ENCODE measurements at regions not wholly inside any gene's neighbourhood (a gene's known extent, or its start where the extent isn't known, plus 50 kb on each side); places are given as distances from the start of the nearest gene placed in this dataset.

GRCh38 chr7:8937204-8937603 lies 503.8 kb downstream of the NXPH1 start:
- no peak for DNase-seq (ENCODE audit: low read depth in 2 of 2)

GRCh38 chr7:8938044-8938805 lies 504.8 kb downstream of the NXPH1 start:
- DNase-seq (ENCODE audit: low read depth in 2 of 2), result no peak

GRCh38 chr7:8939446-8939845 lies 506.0 kb downstream of the NXPH1 start:
- DNase-seq (ENCODE audit: low read depth in 2 of 2), result no peak

- DNase-seq (ENCODE audit: low read depth in 2 of 2), result no peak
Observed at GRCh38 chr7:8963722-8964121, 530.3 kb downstream of the NXPH1 start.

GRCh38 chr7:8965177-8965576 lies 531.8 kb downstream of the NXPH1 start:
- no peak for DNase-seq (ENCODE audit: low read depth in 2 of 2)

GRCh38 chr7:8973601-8974000 lies 540.2 kb downstream of the NXPH1 start:
- no peak for DNase-seq (ENCODE audit: low read depth in 2 of 2)

GRCh38 chr7:8975681-8976080 lies 542.3 kb downstream of the NXPH1 start:
- DNase-seq (ENCODE audit: low read depth in 2 of 2), result no peak

GRCh38 chr7:8982338-8982992 lies 549.1 kb downstream of the NXPH1 start:
- no peak for DNase-seq (ENCODE audit: low read depth in 2 of 2)

- no peak for DNase-seq (ENCODE audit: low read depth in 2 of 2)
Observed at GRCh38 chr7:8985255-8985654, 551.8 kb downstream of the NXPH1 start.

DNA sequence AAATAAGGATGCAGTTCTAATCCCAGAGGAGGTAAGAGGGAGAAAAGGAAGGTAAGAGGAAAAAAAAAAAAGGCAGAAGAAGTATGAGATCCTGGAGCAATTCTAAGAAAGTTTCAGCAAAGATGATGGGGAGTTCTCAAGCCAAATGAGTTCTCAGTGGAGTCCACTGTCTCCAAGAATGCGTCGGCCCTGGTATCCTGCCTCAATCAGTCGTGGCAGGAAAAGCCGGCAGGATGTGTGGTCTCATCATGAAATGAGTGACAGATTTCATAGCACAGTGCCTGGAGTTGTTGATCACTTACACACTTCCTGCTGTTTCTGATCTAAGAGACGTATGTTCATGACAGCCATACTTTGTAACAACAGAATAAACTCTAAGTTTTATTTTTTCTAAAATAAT lies 554.9 kb downstream of the NXPH1 start:
- DNase-seq (ENCODE audit: low read depth in 2 of 2), result no peak

DNA sequence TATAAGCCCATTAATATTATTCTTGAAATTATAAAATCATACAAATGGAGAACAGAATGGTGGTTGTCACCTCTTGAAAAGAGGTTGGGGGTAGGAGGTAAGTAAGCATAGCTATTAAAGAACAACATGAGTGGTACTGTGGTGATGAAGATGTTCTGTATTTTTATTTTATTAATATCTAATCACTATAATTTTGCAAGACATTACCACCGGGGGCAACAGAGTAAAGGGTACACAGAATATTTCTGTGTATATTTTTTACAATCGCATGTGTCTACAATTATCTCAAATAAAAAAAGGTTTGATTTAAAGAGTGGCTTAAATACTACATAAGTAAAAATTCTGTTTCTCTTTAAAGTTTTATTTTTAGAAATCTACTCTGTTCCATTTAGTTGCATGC lies 557.8 kb downstream of the NXPH1 start:
- DNase-seq (ENCODE audit: low read depth in 2 of 2), result no peak

DNA sequence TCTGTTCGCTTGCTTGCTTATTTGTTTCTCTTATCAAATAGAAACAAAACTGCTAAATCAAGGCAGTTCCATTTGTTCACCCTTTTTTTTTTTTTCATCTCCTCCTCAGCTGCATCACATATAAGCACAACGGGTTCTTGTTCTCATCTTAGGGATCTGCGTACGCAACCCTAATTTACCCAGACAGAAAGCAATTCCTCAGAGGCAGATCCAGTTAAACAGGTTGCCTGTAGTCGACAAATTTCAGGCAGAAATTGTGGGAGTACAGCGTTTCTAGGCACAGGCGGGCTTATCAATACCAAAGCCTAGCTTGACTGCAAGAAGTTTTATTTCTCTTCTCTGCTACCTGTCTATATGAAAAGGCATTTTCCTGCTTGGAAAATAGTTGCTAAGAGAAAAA lies 565.4 kb downstream of the NXPH1 start:
- DNase-seq (ENCODE audit: low read depth in 2 of 2), result no peak

GRCh38 chr7:9013940-9014339 lies 580.5 kb downstream of the NXPH1 start:
- no peak for DNase-seq (ENCODE audit: low read depth in 2 of 2)

- DNase-seq (ENCODE audit: low read depth in 2 of 2), result no peak
Observed at GRCh38 chr7:9017286-9017685, 583.9 kb downstream of the NXPH1 start.

DNA sequence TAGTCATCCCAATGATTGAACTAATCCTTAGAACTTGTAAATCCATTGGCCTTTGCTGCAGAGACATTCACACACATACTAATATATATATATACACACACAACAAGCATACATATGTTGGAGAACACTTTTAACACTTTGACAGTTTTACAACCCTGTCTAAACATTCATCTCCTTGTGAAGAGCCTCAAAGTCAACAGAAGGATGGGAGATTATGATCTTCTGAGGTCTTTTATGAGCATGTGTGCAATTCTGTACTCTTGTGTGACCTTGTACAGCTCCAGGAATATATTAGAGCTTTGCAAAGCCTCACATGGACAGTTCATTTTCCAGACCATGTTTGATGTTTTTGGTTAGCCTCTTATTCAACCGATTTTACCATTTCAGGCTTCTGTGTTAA lies 589.0 kb downstream of the NXPH1 start:
- DNase-seq (ENCODE audit: low read depth in 2 of 2), result no peak

- no peak for DNase-seq (ENCODE audit: low read depth in 2 of 2)
Observed at GRCh38 chr7:9023675-9024294, 590.4 kb downstream of the NXPH1 start.

GRCh38 chr7:9026121-9026520 lies 592.7 kb downstream of the NXPH1 start:
- DNase-seq (ENCODE audit: low read depth in 2 of 2), result no peak

GRCh38 chr7:9028012-9028411 lies 594.6 kb downstream of the NXPH1 start:
- no peak for DNase-seq (ENCODE audit: low read depth in 2 of 2)

GRCh38 chr7:9029681-9030530 lies 596.5 kb downstream of the NXPH1 start:
- DNase-seq (ENCODE audit: low read depth in 2 of 2), result no peak

DNA sequence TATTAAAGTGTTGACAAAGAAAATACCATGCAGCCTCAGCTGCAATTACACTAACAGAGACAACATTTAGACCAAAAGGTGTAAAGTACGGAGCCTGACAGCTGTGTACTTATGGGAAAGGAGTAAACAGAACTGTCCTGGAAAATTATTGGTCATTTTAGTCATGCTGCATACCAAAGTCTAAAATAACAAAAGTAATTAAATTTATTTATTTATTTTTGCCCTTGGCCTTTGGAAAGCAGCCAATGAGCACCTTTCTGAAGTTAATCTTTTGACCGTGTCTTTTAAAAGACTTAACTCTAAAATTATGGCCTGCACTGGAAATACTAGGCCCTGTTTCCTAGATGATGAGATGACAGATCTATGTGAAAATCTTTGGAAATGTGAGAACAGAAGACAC lies 597.6 kb downstream of the NXPH1 start:
- DNase-seq (ENCODE audit: low read depth in 2 of 2), result no peak

GRCh38 chr7:9031386-9031785 lies 598.0 kb downstream of the NXPH1 start:
- no peak for DNase-seq (ENCODE audit: low read depth in 2 of 2)

DNA sequence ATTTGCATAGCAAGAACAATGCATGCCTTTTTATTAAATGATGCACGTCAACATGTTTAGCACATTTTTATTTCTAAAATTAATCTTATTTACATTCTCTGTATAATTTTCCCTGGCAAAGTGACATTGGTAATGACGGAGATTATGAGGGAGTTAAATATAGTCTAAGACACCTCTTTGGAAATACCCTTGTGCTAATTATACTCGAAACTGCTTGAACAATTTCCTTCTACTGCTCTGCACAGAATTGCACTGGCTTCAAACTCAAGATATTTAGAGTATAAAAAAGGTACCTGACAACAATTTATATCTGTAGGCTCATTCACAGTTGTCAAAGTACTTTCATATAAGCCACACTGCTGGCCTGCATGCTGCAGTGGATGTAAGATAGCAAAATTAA lies 602.7 kb downstream of the NXPH1 start:
- DNase-seq (ENCODE audit: low read depth in 2 of 2), result no peak
